Naive thymus-derived CD4-positive, alpha-beta T cell (primary cell): ENCODE measurements at regions not wholly inside any gene's neighbourhood (a gene's known extent, or its start where the extent isn't known, plus 50 kb on each side); places are given as distances from the start of the nearest gene placed in this dataset.

ENCODE experiments used
- ATAC-seq: fragments of 150-1000 bp; cut with Tn5 transposase; 2 replicates; pipeline ENCODE4 v1.10.0; 2021; ENCODE audit warnings: mild to moderate bottlenecking, moderate library complexity
- CTCF ChIA-PET: fragments of 350-600 bp; sonication (Branson Sonifier 250); formaldehyde crosslinking; loops from one replicate; lab custom pipeline; 2021; ENCODE audit warnings: antibody characterized with exemption; lab: Charles Lee
- POLR2A ChIA-PET: fragments of 350-600 bp; sonication (Branson Sonifier 250); formaldehyde crosslinking; loops from one replicate; lab custom pipeline; 2021; ENCODE audit warnings: antibody characterized with exemption, inconsistent platforms; lab: Charles Lee
- DNase-seq, 9 donors: peaks; one replicate each; pipeline versions ENCODE4 v3.0.0 to v3.0.0-alpha.2; 2020 to 2022; ENCODE audit warnings: mixed read lengths in 1 of 9
- H3K27ac ChIP-seq: one replicate; pipeline ENCODE4 v1.7.0; 2013; ENCODE audit warnings: mild to moderate bottlenecking, low read depth, low read length, moderate library complexity
- H3K27me3 ChIP-seq, 2 donors: one replicate each; pipeline ENCODE4 v1.7.0; 2013; ENCODE audit warnings: low read length in 2 of 2, mild to moderate bottlenecking in 2 of 2, moderate library complexity in 2 of 2; ENCODE audit not compliant: control insufficient read depth in 2 of 2, insufficient read depth in 2 of 2
- H3K36me3 ChIP-seq, 3 experiments: 1 replicate in 2 of 3; 2 replicates in 1 of 3; pipeline ENCODE4 v1.7.0; 2013; ENCODE audit warnings: low read length in 3 of 3, mild to moderate bottlenecking in 3 of 3, moderate library complexity in 1 of 3; ENCODE audit not compliant: insufficient read depth in 3 of 3, control insufficient read depth in 2 of 3
- H3K4me1 ChIP-seq, 2 donors: one replicate each; pipeline ENCODE4 v1.7.0; 2013; ENCODE audit warnings: low read length in 2 of 2, mild to moderate bottlenecking in 2 of 2, moderate library complexity in 1 of 2; ENCODE audit not compliant: control insufficient read depth in 2 of 2, insufficient read depth in 2 of 2
- H3K4me3 ChIP-seq: 2 replicates; pipeline ENCODE4 v1.7.0; 2013; ENCODE audit warnings: mild to moderate bottlenecking, low read length
- H3K9me3 ChIP-seq, 3 experiments: 1 replicate in 2 of 3; 2 replicates in 1 of 3; pipeline ENCODE4 v1.7.0; 2013; ENCODE audit warnings: low read length in 3 of 3; ENCODE audit not compliant: control insufficient read depth in 2 of 3
- H3K27ac Mint-ChIP-seq, 9 donors: one replicate each; pipeline ENCODE4 v1.8.0; 2020 to 2022; ENCODE audit warnings: mixed read lengths in 9 of 9, mild to moderate bottlenecking in 8 of 9, moderate library complexity in 5 of 9, inconsistent platforms in 2 of 9
- H3K27me3 Mint-ChIP-seq, 5 donors: one replicate each; pipeline ENCODE4 v1.8.0; 2021 to 2022; ENCODE audit warnings: mixed read lengths in 5 of 5, mild to moderate bottlenecking in 1 of 5
- H3K36me3 Mint-ChIP-seq, 5 donors: one replicate each; pipeline ENCODE4 v1.8.0; 2020 to 2022; ENCODE audit warnings: mixed read lengths in 5 of 5, mild to moderate bottlenecking in 3 of 5, inconsistent platforms in 1 of 5
- H3K4me1 Mint-ChIP-seq, 7 donors: one replicate each; pipeline ENCODE4 v1.8.0; 2020 to 2022; ENCODE audit warnings: mixed read lengths in 7 of 7, mild to moderate bottlenecking in 3 of 7, inconsistent platforms in 1 of 7
- H3K4me3 Mint-ChIP-seq, 10 donors: one replicate each; pipeline ENCODE4 v1.8.0; 2020 to 2022; ENCODE audit warnings: mild to moderate bottlenecking in 10 of 10, mixed read lengths in 10 of 10, moderate library complexity in 6 of 10, inconsistent platforms in 2 of 10
- H3K9me3 Mint-ChIP-seq, 11 donors: one replicate each; pipeline ENCODE4 v1.8.0; 2020 to 2022; ENCODE audit warnings: mixed read lengths in 11 of 11, mild to moderate bottlenecking in 4 of 11, inconsistent platforms in 1 of 11, moderate library complexity in 1 of 11
- intact Hi-C, 2 donors: fragments of 100-400 bp; cut with micrococcal nuclease; formaldehyde crosslinking; loops; one replicate each; pipeline ENCODE4 v1.15.1; 2023

- H3K9me3 ChIP-seq: no peaks in the 10 kb centered on the region
- no peaks in the 10 kb centered on the region for H3K4me1 ChIP-seq
- Mint-ChIP-seq H3K36me3 (peaks cover 0 to 3% (median 0%) of the 10 kb centered on the region in 5 donors), H3K27ac (no peak overlapping the region), H3K4me3 (no peak overlapping the region), H3K9me3 (peaks cover 0 to 29% (median 9%) of the 10 kb centered on the region in 11 donors), H3K27me3 (no peaks in the 10 kb centered on the region), H3K4me1 (no peaks in the 10 kb centered on the region)
- no peak for ATAC-seq
- ChIA-PET POLR2A (no interaction called here), CTCF (no interaction called here)
- no peaks in the 10 kb centered on the region for H3K27me3 ChIP-seq
- H3K4me3 ChIP-seq: no peak overlapping the region
- no peak for DNase-seq
- no peak overlapping the region for H3K27ac ChIP-seq
- H3K36me3 ChIP-seq: no peaks in the 10 kb centered on the region
- intact Hi-C loops: no loop called here
Observed at GRCh38 chr14:42602336-42602845, 995.7 kb downstream of the LRFN5 start.

GRCh38 chr14:42572032-42572431, 965.4 kb downstream of the LRFN5 start:
- H3K4me3 ChIP-seq: no peak overlapping the region
- ATAC-seq (no peak), DNase-seq (no peak)
- Mint-ChIP-seq H3K4me3 (no peak overlapping the region), H3K4me1 (peaks cover 0 to 1% (median 0%) of the 10 kb centered on the region in 7 donors), H3K36me3 (no peaks in the 10 kb centered on the region), H3K9me3 (peaks cover 6 to 47% (median 25%) of the 10 kb centered on the region in 11 donors), H3K27ac (no peak overlapping the region), H3K27me3 (no peaks in the 10 kb centered on the region)
- no peaks in the 10 kb centered on the region for H3K4me1 ChIP-seq
- ChIA-PET POLR2A (no interaction called here), CTCF (no interaction called here)
- no peaks in the 10 kb centered on the region for H3K36me3 ChIP-seq
- no peak overlapping the region for H3K27ac ChIP-seq
- intact Hi-C loops: no loop called here
- peaks cover 0 to 9% (median 0%) of the 10 kb centered on the region in 3 experiments for H3K9me3 ChIP-seq
- H3K27me3 ChIP-seq: no peaks in the 10 kb centered on the region

GRCh38 chr14:42569227-42569626, 962.6 kb downstream of the LRFN5 start:
- peaks cover 6 to 34% (median 15%) of the 10 kb centered on the region in 11 donors for H3K9me3 Mint-ChIP-seq
- H3K4me3 Mint-ChIP-seq: no peak overlapping the region
- H3K4me1 Mint-ChIP-seq: peaks cover 0 to 1% (median 0%) of the 10 kb centered on the region in 7 donors

GRCh38 chr14:42565556-42565955, 958.9 kb downstream of the LRFN5 start:
- no peak overlapping the region for H3K27ac ChIP-seq
- no peaks in the 10 kb centered on the region for H3K36me3 Mint-ChIP-seq
- POLR2A ChIA-PET: no interaction called here

More at GRCh38 chr14:42569227-42569626, 962.6 kb downstream of the LRFN5 start:
- Mint-ChIP-seq H3K36me3 (no peaks in the 10 kb centered on the region), H3K27me3 (no peaks in the 10 kb centered on the region), H3K27ac (no peak overlapping the region)
- DNase-seq (no peak), ATAC-seq (no peak)
- intact Hi-C loops: no loop called here
- Histone ChIP-seq H3K4me3 (no peak overlapping the region), H3K27ac (no peak overlapping the region), H3K27me3 (no peaks in the 10 kb centered on the region), H3K9me3 (peaks cover 0 to 9% (median 0%) of the 10 kb centered on the region in 3 experiments), H3K36me3 (no peaks in the 10 kb centered on the region), H3K4me1 (no peaks in the 10 kb centered on the region)
- ChIA-PET POLR2A (no interaction called here), CTCF (no interaction called here)

GRCh38 chr14:42563313-42563712, 956.6 kb downstream of the LRFN5 start:
- Histone ChIP-seq H3K36me3 (no peaks in the 10 kb centered on the region), H3K4me3 (no peak overlapping the region), H3K27me3 (no peaks in the 10 kb centered on the region), H3K9me3 (no peaks in the 10 kb centered on the region), H3K27ac (no peak overlapping the region), H3K4me1 (no peaks in the 10 kb centered on the region)
- no peak for ATAC-seq
- no peaks in the 10 kb centered on the region for H3K36me3 Mint-ChIP-seq
- intact Hi-C loops: no loop called here
- ChIA-PET POLR2A (no interaction called here), CTCF (no interaction called here)
- H3K4me1 Mint-ChIP-seq: no peaks in the 10 kb centered on the region
- H3K27me3 Mint-ChIP-seq: no peaks in the 10 kb centered on the region
- no peak overlapping the region for H3K27ac Mint-ChIP-seq
- no peak overlapping the region for H3K4me3 Mint-ChIP-seq
- DNase-seq: no peak
- peaks cover 2 to 22% (median 7%) of the 10 kb centered on the region in 11 donors for H3K9me3 Mint-ChIP-seq

More at GRCh38 chr14:42565556-42565955, 958.9 kb downstream of the LRFN5 start:
- peaks cover 0 to 1% (median 0%) of the 10 kb centered on the region in 7 donors for H3K4me1 Mint-ChIP-seq
- DNase-seq (no peak), ATAC-seq (no peak)
- intact Hi-C loops: no loop called here
- no peaks in the 10 kb centered on the region for H3K4me1 ChIP-seq
- CTCF ChIA-PET: no interaction called here
- H3K4me3 Mint-ChIP-seq: no peak overlapping the region
- peaks cover 0 to under 1% (median 0%) of the 10 kb centered on the region in 3 experiments for H3K9me3 ChIP-seq
- no peaks in the 10 kb centered on the region for H3K27me3 Mint-ChIP-seq
- no peaks in the 10 kb centered on the region for H3K27me3 ChIP-seq
- H3K27ac Mint-ChIP-seq: no peak overlapping the region
- no peak overlapping the region for H3K4me3 ChIP-seq
- peaks cover 0 to 27% (median 10%) of the 10 kb centered on the region in 11 donors for H3K9me3 Mint-ChIP-seq
- no peaks in the 10 kb centered on the region for H3K36me3 ChIP-seq

- no peak overlapping the region for H3K4me3 Mint-ChIP-seq
- H3K36me3 ChIP-seq: no peaks in the 10 kb centered on the region
- no peaks in the 10 kb centered on the region for H3K27me3 ChIP-seq
- no peak for ATAC-seq
- DNase-seq: no peak
- no peaks in the 10 kb centered on the region for H3K9me3 ChIP-seq
- H3K27me3 Mint-ChIP-seq: no peaks in the 10 kb centered on the region
- CTCF ChIA-PET: no interaction called here
- H3K27ac Mint-ChIP-seq: no peak overlapping the region
- intact Hi-C loops: no loop called here
- no peaks in the 10 kb centered on the region for H3K4me1 ChIP-seq
- H3K4me3 ChIP-seq: no peak overlapping the region
- no peak overlapping the region for H3K27ac ChIP-seq
- H3K36me3 Mint-ChIP-seq: peaks cover 0 to 4% (median 0%) of the 10 kb centered on the region in 5 donors
- POLR2A ChIA-PET: no interaction called here
- H3K9me3 Mint-ChIP-seq: peaks cover 0 to 16% (median 5%) of the 10 kb centered on the region in 11 donors
- no peaks in the 10 kb centered on the region for H3K4me1 Mint-ChIP-seq
Observed at GRCh38 chr14:42556551-42556950, 949.9 kb downstream of the LRFN5 start.

- H3K27me3 ChIP-seq: no peaks in the 10 kb centered on the region
- no peak overlapping the region for H3K27ac ChIP-seq
- Mint-ChIP-seq H3K27ac (no peak overlapping the region), H3K9me3 (peaks cover 0 to 14% (median 7%) of the 10 kb centered on the region in 11 donors), H3K4me3 (no peak overlapping the region), H3K4me1 (no peaks in the 10 kb centered on the region), H3K36me3 (peaks cover 0 to 4% (median 0%) of the 10 kb centered on the region in 5 donors), H3K27me3 (no peaks in the 10 kb centered on the region)
- no peaks in the 10 kb centered on the region for H3K4me1 ChIP-seq
- intact Hi-C loops: no loop called here
- ChIA-PET POLR2A (no interaction called here), CTCF (no interaction called here)
- ATAC-seq (no peak), DNase-seq (no peak)
- H3K9me3 ChIP-seq: no peaks in the 10 kb centered on the region
- no peaks in the 10 kb centered on the region for H3K36me3 ChIP-seq
- H3K4me3 ChIP-seq: no peak overlapping the region
Observed at GRCh38 chr14:42555365-42555764, 948.7 kb downstream of the LRFN5 start.
